Endodermal cell (in vitro differentiated cells): ENCODE measurements at regions not wholly inside any gene's neighbourhood (a gene's known extent, or its start where the extent isn't known, plus 50 kb on each side); places are given as distances from the start of the nearest gene placed in this dataset.

Source experiments
- DNase-seq: peaks from one replicate; pipeline ENCODE4 v3.0.0-alpha.2; 2017
- H3K27ac ChIP-seq: 2 replicates; pipeline ENCODE4 v1.5.1; 2013; ENCODE audit warnings: mild to moderate bottlenecking, low read depth, low read length, moderate library complexity
- H3K27me3 ChIP-seq: 2 replicates; pipeline ENCODE4 v1.6.1; 2013; ENCODE audit warnings: mild to moderate bottlenecking, low read length, moderate library complexity; ENCODE audit not compliant: insufficient read depth, control insufficient read depth, poor library complexity, severe bottlenecking
- H3K36me3 ChIP-seq: 2 replicates; pipeline ENCODE4 v1.7.0; 2013; ENCODE audit warnings: mild to moderate bottlenecking, low read length, moderate library complexity; ENCODE audit not compliant: control insufficient read depth, insufficient read depth
- H3K4me1 ChIP-seq: one replicate; pipeline ENCODE4 v1.7.0; 2013; ENCODE audit warnings: low read length; ENCODE audit not compliant: control insufficient read depth, insufficient read depth
- H3K4me3 ChIP-seq: 2 replicates; pipeline ENCODE4 v1.5.1; 2013; ENCODE audit warnings: mild to moderate bottlenecking, low read length, moderate library complexity
- H3K9ac ChIP-seq: 2 replicates; pipeline ENCODE4 v1.6.1; 2013; ENCODE audit warnings: mild to moderate bottlenecking, low read length, moderate library complexity; ENCODE audit not compliant: poor library complexity, severe bottlenecking; ENCODE audit errors: extremely low read depth
- H3K9me3 ChIP-seq: 2 replicates; pipeline ENCODE4 v1.6.1; 2013; ENCODE audit warnings: mild to moderate bottlenecking, low read length, moderate library complexity; ENCODE audit not compliant: control insufficient read depth
- H3K27ac Mint-ChIP-seq: 2 replicates; pipeline ENCODE4 v1.8.0; 2020; ENCODE audit warnings: mixed read lengths
- H3K27me3 Mint-ChIP-seq: 2 replicates; pipeline ENCODE4 v1.8.0; 2021; ENCODE audit warnings: mild to moderate bottlenecking, mixed read lengths; ENCODE audit not compliant: insufficient read depth
- H3K36me3 Mint-ChIP-seq: 2 replicates; pipeline ENCODE4 v1.8.0; 2020; ENCODE audit warnings: low read depth, mixed read lengths
- H3K4me1 Mint-ChIP-seq: 2 replicates; pipeline ENCODE4 v1.8.0; 2020; ENCODE audit warnings: mixed read lengths
- H3K4me3 Mint-ChIP-seq: 2 replicates; pipeline ENCODE4 v1.8.0; 2020; ENCODE audit warnings: mild to moderate bottlenecking, moderate library complexity, mixed read lengths
- H3K9me3 Mint-ChIP-seq: 2 replicates; pipeline ENCODE4 v1.8.0; 2020; ENCODE audit warnings: mild to moderate bottlenecking, mixed read lengths
- WGBS, 2 experiments: methylation state at CpG; one replicate each; pipeline versions ENCODE4 v1.1.5 to v1.1.7; 2013; ENCODE audit warnings: missing lambda C conversion rate in 2 of 2, mixed read lengths in 1 of 2; ENCODE audit not compliant: insufficient coverage in 1 of 2, insufficient read length in 1 of 2; 5-methylcytosine and 5-hydroxymethylcytosine counted together
- TF ChIP-seq, protein P1 (sequence below): fragments of 200-600 bp; sonication (generic); conservative IDR thresholded peaks from 2 replicates; pipeline ENCODE4 v1.5.0; 2021; ENCODE audit warnings: antibody characterized with exemption, mild to moderate bottlenecking

DNA sequence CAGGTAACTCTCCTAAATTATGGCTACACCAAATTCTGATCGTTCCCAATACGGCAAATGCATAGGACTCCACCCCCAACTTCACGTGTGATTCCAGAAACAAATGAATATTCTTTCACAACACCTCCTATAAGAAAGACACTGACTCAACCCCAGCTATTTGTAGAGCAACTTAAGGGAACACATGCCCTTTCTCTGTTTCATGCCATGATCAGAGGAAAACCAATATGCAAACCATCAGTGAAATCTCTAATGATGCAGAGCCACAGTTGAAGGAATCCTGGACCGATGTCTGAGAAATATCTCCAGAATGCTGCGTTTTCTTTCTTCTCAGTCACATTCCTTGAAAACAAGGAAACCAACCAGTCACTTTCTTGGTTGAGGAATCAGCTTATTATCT is 164.2 kb upstream of the PTBP2 start:
- Histone ChIP-seq H3K4me1 (no peaks in the 10 kb centered on the region), H3K9ac (no peak overlapping the region), H3K9me3 (peaks cover 12% of the 10 kb centered on the region), H3K4me3 (no peak overlapping the region), H3K27me3 (no peaks in the 10 kb centered on the region), H3K36me3 (no peaks in the 10 kb centered on the region), H3K27ac (no peak overlapping the region)
- Mint-ChIP-seq H3K9me3 (peaks cover 20% of the 10 kb centered on the region), H3K36me3 (peaks cover 5% of the 10 kb centered on the region), H3K4me1 (peaks cover 10% of the 10 kb centered on the region), H3K27ac (no peak overlapping the region), H3K4me3 (no peak overlapping the region), H3K27me3 (no peaks in the 10 kb centered on the region)
- WGBS, 2 experiments, result 87 to 92% methylated on average over 5 of the region's 5 CpGs
- TF ChIP-seq, protein P1, sequence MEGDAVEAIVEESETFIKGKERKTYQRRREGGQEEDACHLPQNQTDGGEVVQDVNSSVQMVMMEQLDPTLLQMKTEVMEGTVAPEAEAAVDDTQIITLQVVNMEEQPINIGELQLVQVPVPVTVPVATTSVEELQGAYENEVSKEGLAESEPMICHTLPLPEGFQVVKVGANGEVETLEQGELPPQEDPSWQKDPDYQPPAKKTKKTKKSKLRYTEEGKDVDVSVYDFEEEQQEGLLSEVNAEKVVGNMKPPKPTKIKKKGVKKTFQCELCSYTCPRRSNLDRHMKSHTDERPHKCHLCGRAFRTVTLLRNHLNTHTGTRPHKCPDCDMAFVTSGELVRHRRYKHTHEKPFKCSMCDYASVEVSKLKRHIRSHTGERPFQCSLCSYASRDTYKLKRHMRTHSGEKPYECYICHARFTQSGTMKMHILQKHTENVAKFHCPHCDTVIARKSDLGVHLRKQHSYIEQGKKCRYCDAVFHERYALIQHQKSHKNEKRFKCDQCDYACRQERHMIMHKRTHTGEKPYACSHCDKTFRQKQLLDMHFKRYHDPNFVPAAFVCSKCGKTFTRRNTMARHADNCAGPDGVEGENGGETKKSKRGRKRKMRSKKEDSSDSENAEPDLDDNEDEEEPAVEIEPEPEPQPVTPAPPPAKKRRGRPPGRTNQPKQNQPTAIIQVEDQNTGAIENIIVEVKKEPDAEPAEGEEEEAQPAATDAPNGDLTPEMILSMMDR, result no peak
- no peak for DNase-seq

DNA sequence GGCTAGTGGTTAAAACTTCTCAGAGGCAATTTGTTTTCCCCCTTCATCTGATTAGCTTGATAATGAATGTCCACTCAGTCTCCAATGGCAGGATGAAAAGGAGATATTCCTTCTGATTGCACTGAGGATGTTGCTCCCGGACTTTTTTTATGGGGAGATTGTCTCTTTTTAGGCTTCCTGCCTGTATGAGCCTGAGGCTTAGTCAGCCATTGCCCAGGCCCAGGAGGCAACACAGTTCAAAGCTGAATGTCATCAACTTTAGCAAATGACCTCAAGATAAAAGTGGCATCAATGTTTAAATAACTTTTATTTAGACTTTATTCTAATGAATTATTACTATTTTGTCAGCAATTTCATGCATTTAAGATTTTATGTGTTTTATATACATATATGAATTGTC is 162.9 kb upstream of the PTBP2 start:
- Histone ChIP-seq H3K9me3 (peaks cover 12% of the 10 kb centered on the region), H3K4me3 (no peak overlapping the region), H3K36me3 (no peaks in the 10 kb centered on the region), H3K9ac (no peak overlapping the region), H3K27ac (no peak overlapping the region), H3K4me1 (no peaks in the 10 kb centered on the region), H3K27me3 (no peaks in the 10 kb centered on the region)
- Mint-ChIP-seq H3K4me3 (no peak overlapping the region), H3K4me1 (peaks cover 12% of the 10 kb centered on the region), H3K27me3 (no peaks in the 10 kb centered on the region), H3K9me3 (peaks cover 21% of the 10 kb centered on the region), H3K27ac (no peak overlapping the region), H3K36me3 (peaks cover 5% of the 10 kb centered on the region)
- 85% methylated on average over 1 of the region's 1 CpG; no CpG with 5 or more reads in 1 of the 2 experiments for WGBS, 2 experiments
- TF ChIP-seq, protein P1, result no peak
- DNase-seq, result no peak

DNA sequence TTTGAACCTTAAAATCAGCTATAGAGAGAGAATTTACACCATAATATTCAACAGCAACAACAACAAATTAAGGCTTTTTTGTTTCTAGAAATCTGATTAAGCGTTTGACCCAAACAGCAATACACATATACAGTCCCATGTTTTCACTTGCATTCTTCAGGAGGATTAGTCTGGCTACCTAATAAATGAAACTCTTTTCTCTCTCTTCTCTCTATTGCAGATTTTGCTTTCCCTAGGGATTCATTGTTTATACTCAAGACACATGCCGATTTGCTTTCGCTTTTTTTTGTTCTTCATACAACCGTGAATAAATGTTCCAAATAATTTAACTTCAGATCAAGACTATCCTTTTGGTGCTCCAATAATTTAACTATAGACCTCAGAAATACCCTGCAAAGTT is 162.4 kb upstream of the PTBP2 start:
- Histone ChIP-seq H3K4me1 (no peaks in the 10 kb centered on the region), H3K27ac (no peak overlapping the region), H3K4me3 (no peak overlapping the region), H3K9ac (no peak overlapping the region), H3K27me3 (no peaks in the 10 kb centered on the region), H3K36me3 (no peaks in the 10 kb centered on the region), H3K9me3 (peaks cover 12% of the 10 kb centered on the region)
- H3K36me3 Mint-ChIP-seq, result peaks cover 5% of the 10 kb centered on the region
- H3K4me1 Mint-ChIP-seq, result peaks cover 12% of the 10 kb centered on the region
- TF ChIP-seq, protein P1, result no peak
- no peak overlapping the region for H3K4me3 Mint-ChIP-seq
- no peaks in the 10 kb centered on the region for H3K27me3 Mint-ChIP-seq
- H3K9me3 Mint-ChIP-seq, result peaks cover 23% of the 10 kb centered on the region
- no peak for DNase-seq
- 79 to 80% methylated on average over 4 of the region's 4 CpGs for WGBS, 2 experiments
- no peak overlapping the region for H3K27ac Mint-ChIP-seq
